Right hindlimb (tissue), 1 donor: ENCODE measurements at regions not wholly inside any gene's neighbourhood (a gene's known extent, or its start where the extent isn't known, plus 50 kb on each side); places are given as distances from the start of the nearest gene placed in this dataset.
"Not testable (repeated sequence)": the region's sequence is repeated elsewhere in the genome, so short reads cannot be mapped to it uniquely, and the experiment has no call there.

ENCODE experiments used
- DNase-seq: peaks from one replicate; pipeline ENCODE4 v3.0.0-alpha.2; 2018

- DNase-seq = no peak
These were observed 118.8 kb upstream of the GALNT15 start for GRCh38 chr3:16055606-16056211.

- no peak for DNase-seq
These were observed 118.3 kb upstream of the GALNT15 start for GRCh38 chr3:16056217-16056616.

GRCh38 chr3:16058521-16058920, 116.0 kb upstream of the GALNT15 start:
- DNase-seq = no peak

- DNase-seq = no peak
These were observed 115.4 kb upstream of the GALNT15 start for GRCh38 chr3:16059081-16059537.

GRCh38 chr3:16059711-16060357, 114.6 kb upstream of the GALNT15 start:
- DNase-seq = no peak

- no peak for DNase-seq
These were observed 114.1 kb upstream of the GALNT15 start for GRCh38 chr3:16060358-16060852.

- no peak for DNase-seq
These were observed 113.5 kb upstream of the GALNT15 start for GRCh38 chr3:16060945-16061344.

GRCh38 chr3:16061491-16061890, 113.0 kb upstream of the GALNT15 start:
- DNase-seq = no peak

GRCh38 chr3:16063603-16064002, 110.9 kb upstream of the GALNT15 start:
- no peak for DNase-seq

- peak; percentile 86 for DNase-seq
These were observed 109.7 kb upstream of the GALNT15 start for GRCh38 chr3:16064642-16065414.

- no peak for DNase-seq
These were observed 107.9 kb upstream of the GALNT15 start for GRCh38 chr3:16066545-16066944.

- no peak for DNase-seq
These were observed 107.5 kb upstream of the GALNT15 start for GRCh38 chr3:16066975-16067374.

- DNase-seq = no peak
These were observed 106.5 kb upstream of the GALNT15 start for GRCh38 chr3:16067837-16068471.

GRCh38 chr3:16069149-16069922, 105.1 kb upstream of the GALNT15 start:
- DNase-seq = no peak

- DNase-seq = no peak
These were observed 103.8 kb upstream of the GALNT15 start for GRCh38 chr3:16070707-16071106.

- no peak for DNase-seq
These were observed 103.3 kb upstream of the GALNT15 start for GRCh38 chr3:16071206-16071605.

GRCh38 chr3:16072420-16073110, 101.9 kb upstream of the GALNT15 start:
- no peak for DNase-seq

GRCh38 chr3:16073203-16073602, 101.3 kb upstream of the GALNT15 start:
- DNase-seq = no peak

GRCh38 chr3:16073990-16074671, 100.3 kb upstream of the GALNT15 start:
- DNase-seq = not testable (repeated sequence)

GRCh38 chr3:16075647-16076046, 98.8 kb upstream of the GALNT15 start:
- no peak for DNase-seq

GRCh38 chr3:16076564-16076963, 97.9 kb upstream of the GALNT15 start:
- no peak for DNase-seq
